Stimulated activated effector memory CD8-positive, alpha-beta T cell treated with anti-CD3 and anti-CD28 coated beads, Interleukin-12 subunit alpha, Interleukin-12 subunit beta, amount 100 ng/mL, for 72 hours (primary cell): ENCODE measurements at regions not wholly inside any gene's neighbourhood (a gene's known extent, or its start where the extent isn't known, plus 50 kb on each side); places are given as distances from the start of the nearest gene placed in this dataset.

Experiments
- ATAC-seq: fragments of 150-1000 bp; cut with Tn5 transposase; 2 replicates; pipeline ENCODE4 v1.10.0; 2021
- DNase-seq, 2 donors: peaks; one replicate each; pipeline ENCODE4 v3.0.0; 2021 to 2022; ENCODE audit warnings: low spot score in 2 of 2
- H3K27ac Mint-ChIP-seq: one replicate; pipeline ENCODE4 v1.8.0; 2022; ENCODE audit warnings: mild to moderate bottlenecking, mixed read lengths
- H3K36me3 Mint-ChIP-seq: one replicate; pipeline ENCODE4 v1.8.0; 2022; ENCODE audit warnings: mild to moderate bottlenecking, mixed read lengths
- H3K4me1 Mint-ChIP-seq: one replicate; pipeline ENCODE4 v1.8.0; 2022; ENCODE audit warnings: mixed read lengths
- H3K4me3 Mint-ChIP-seq: one replicate; pipeline ENCODE4 v1.8.0; 2022; ENCODE audit warnings: mild to moderate bottlenecking, mixed read lengths
- H3K9me3 Mint-ChIP-seq: one replicate; pipeline ENCODE4 v1.8.0; 2022; ENCODE audit warnings: mixed read lengths

- ATAC-seq (no peak), DNase-seq (no peak)
- Mint-ChIP-seq H3K36me3 (no peaks in the 10 kb centered on the region), H3K27ac (no peak overlapping the region), H3K4me1 (no peaks in the 10 kb centered on the region), H3K9me3 (no peaks in the 10 kb centered on the region), H3K4me3 (no peak overlapping the region)
Observed at GRCh38 chr1:4089421-4090175, 189.5 kb upstream of the C1orf174 start.

- ATAC-seq (no peak), DNase-seq (no peak)
- no peaks in the 10 kb centered on the region for H3K9me3 Mint-ChIP-seq
- H3K4me3 Mint-ChIP-seq: no peak overlapping the region
- no peaks in the 10 kb centered on the region for H3K36me3 Mint-ChIP-seq
- H3K4me1 Mint-ChIP-seq: no peaks in the 10 kb centered on the region
- no peak overlapping the region for H3K27ac Mint-ChIP-seq
Observed at GRCh38 chr1:4090556-4090955, 190.5 kb upstream of the C1orf174 start.

- Mint-ChIP-seq H3K27ac (no peak overlapping the region), H3K36me3 (no peaks in the 10 kb centered on the region), H3K4me1 (no peaks in the 10 kb centered on the region), H3K9me3 (no peaks in the 10 kb centered on the region), H3K4me3 (no peak overlapping the region)
- DNase-seq (no peak), ATAC-seq (no peak)
Observed at GRCh38 chr1:4090976-4091660, 191.0 kb upstream of the C1orf174 start.

- Mint-ChIP-seq H3K9me3 (peaks cover 6% of the 10 kb centered on the region), H3K27ac (no peak overlapping the region), H3K36me3 (no peaks in the 10 kb centered on the region), H3K4me1 (no peaks in the 10 kb centered on the region), H3K4me3 (no peak overlapping the region)
- DNase-seq (no peak), ATAC-seq (no peak)
Observed at GRCh38 chr1:4091996-4092395, 191.9 kb upstream of the C1orf174 start.

GRCh38 chr1:4093856-4094565 is 193.9 kb upstream of the C1orf174 start:
- H3K27ac Mint-ChIP-seq: no peak overlapping the region
- no peak overlapping the region for H3K4me3 Mint-ChIP-seq

GRCh38 chr1:4095433-4095971 is 195.4 kb upstream of the C1orf174 start:
- no peak for ATAC-seq
- H3K27ac Mint-ChIP-seq: no peak overlapping the region

More at GRCh38 chr1:4093856-4094565, 193.9 kb upstream of the C1orf174 start:
- DNase-seq: no peak
- Mint-ChIP-seq H3K4me1 (no peaks in the 10 kb centered on the region), H3K9me3 (peaks cover 6% of the 10 kb centered on the region), H3K36me3 (no peaks in the 10 kb centered on the region)
- ATAC-seq: no peak

GRCh38 chr1:4101459-4102161 is 201.5 kb upstream of the C1orf174 start:
- DNase-seq (no peak), ATAC-seq (no peak)
- Mint-ChIP-seq H3K9me3 (peaks cover 2% of the 10 kb centered on the region), H3K36me3 (no peaks in the 10 kb centered on the region), H3K4me3 (no peak overlapping the region), H3K27ac (no peak overlapping the region), H3K4me1 (no peaks in the 10 kb centered on the region)

More at GRCh38 chr1:4095433-4095971, 195.4 kb upstream of the C1orf174 start:
- peaks cover 6% of the 10 kb centered on the region for H3K9me3 Mint-ChIP-seq
- H3K36me3 Mint-ChIP-seq: no peaks in the 10 kb centered on the region
- no peaks in the 10 kb centered on the region for H3K4me1 Mint-ChIP-seq
- no peak overlapping the region for H3K4me3 Mint-ChIP-seq
- DNase-seq: no peak

GRCh38 chr1:4105300-4105880 is 205.3 kb upstream of the C1orf174 start:
- Mint-ChIP-seq H3K9me3 (no peaks in the 10 kb centered on the region), H3K36me3 (no peaks in the 10 kb centered on the region), H3K4me3 (no peak overlapping the region), H3K4me1 (no peaks in the 10 kb centered on the region), H3K27ac (no peak overlapping the region)
- ATAC-seq: no peak
- DNase-seq: no peak

- no peaks in the 10 kb centered on the region for H3K36me3 Mint-ChIP-seq
- no peaks in the 10 kb centered on the region for H3K9me3 Mint-ChIP-seq
- ATAC-seq: no peak
- no peaks in the 10 kb centered on the region for H3K4me1 Mint-ChIP-seq
- DNase-seq: no peak
- H3K4me3 Mint-ChIP-seq: no peak overlapping the region
- H3K27ac Mint-ChIP-seq: no peak overlapping the region
Observed at GRCh38 chr1:4106731-4107130, 206.7 kb upstream of the C1orf174 start.

GRCh38 chr1:4107291-4107690 is 207.2 kb upstream of the C1orf174 start:
- Mint-ChIP-seq H3K4me3 (no peak overlapping the region), H3K36me3 (no peaks in the 10 kb centered on the region), H3K27ac (no peak overlapping the region), H3K9me3 (no peaks in the 10 kb centered on the region), H3K4me1 (no peaks in the 10 kb centered on the region)
- ATAC-seq (no peak), DNase-seq (no peak)

GRCh38 chr1:4108331-4108730 is 208.3 kb upstream of the C1orf174 start:
- Mint-ChIP-seq H3K9me3 (no peaks in the 10 kb centered on the region), H3K4me3 (no peak overlapping the region), H3K36me3 (no peaks in the 10 kb centered on the region), H3K27ac (no peak overlapping the region), H3K4me1 (no peaks in the 10 kb centered on the region)
- ATAC-seq (no peak), DNase-seq (no peak)

- no peaks in the 10 kb centered on the region for H3K36me3 Mint-ChIP-seq
- no peaks in the 10 kb centered on the region for H3K4me1 Mint-ChIP-seq
- no peak overlapping the region for H3K4me3 Mint-ChIP-seq
- ATAC-seq: no peak
- H3K9me3 Mint-ChIP-seq: peaks cover under 1% of the 10 kb centered on the region
- H3K27ac Mint-ChIP-seq: no peak overlapping the region
- DNase-seq: no peak
Observed at GRCh38 chr1:4108758-4109627, 208.9 kb upstream of the C1orf174 start.

- Mint-ChIP-seq H3K27ac (no peak overlapping the region), H3K36me3 (no peaks in the 10 kb centered on the region), H3K4me3 (no peak overlapping the region), H3K9me3 (peaks cover 4% of the 10 kb centered on the region), H3K4me1 (no peaks in the 10 kb centered on the region)
- ATAC-seq (no peak), DNase-seq (no peak)
Observed at GRCh38 chr1:4109628-4109940, 209.5 kb upstream of the C1orf174 start.

GRCh38 chr1:4110888-4111287 is 210.8 kb upstream of the C1orf174 start:
- DNase-seq (no peak), ATAC-seq (no peak)
- Mint-ChIP-seq H3K27ac (no peak overlapping the region), H3K4me1 (no peaks in the 10 kb centered on the region), H3K9me3 (peaks cover 4% of the 10 kb centered on the region), H3K4me3 (no peak overlapping the region), H3K36me3 (no peaks in the 10 kb centered on the region)
